ENCODE measurements at regions not wholly inside any gene's neighbourhood (a gene's known extent, or its start where the extent isn't known, plus 50 kb on each side); places are given as distances from the start of the nearest gene placed in this dataset.

GRCh38 chr1:29876441-29876840 is 640.1 kb downstream of the PTPRU start:
- DNase-seq (ENCODE audit: low read depth): no peak

- no peak for DNase-seq (ENCODE audit: low read depth)
These were observed 639.3 kb downstream of the PTPRU start for GRCh38 chr1:29875557-29876028.

GRCh38 chr1:29870621-29871020 is 634.3 kb downstream of the PTPRU start:
- no peak for DNase-seq (ENCODE audit: low read depth)

GRCh38 chr1:29869802-29870201 is 633.5 kb downstream of the PTPRU start:
- no peak for DNase-seq (ENCODE audit: low read depth)

- no peak for DNase-seq (ENCODE audit: low read depth)
These were observed 632.6 kb downstream of the PTPRU start for GRCh38 chr1:29868944-29869343.

- no peak for DNase-seq (ENCODE audit: low read depth)
These were observed 631.8 kb downstream of the PTPRU start for GRCh38 chr1:29868096-29868495.

- no peak for DNase-seq (ENCODE audit: low read depth)
These were observed 628.7 kb downstream of the PTPRU start for GRCh38 chr1:29865051-29865450.

GRCh38 chr1:29864431-29865022 is 628.2 kb downstream of the PTPRU start:
- no peak for DNase-seq (ENCODE audit: low read depth)

- DNase-seq (ENCODE audit: low read depth): no peak
These were observed 625.6 kb downstream of the PTPRU start for GRCh38 chr1:29861922-29862321.

GRCh38 chr1:29861446-29861845 is 625.1 kb downstream of the PTPRU start:
- no peak for DNase-seq (ENCODE audit: low read depth)

GRCh38 chr1:29860681-29861080 is 624.4 kb downstream of the PTPRU start:
- DNase-seq (ENCODE audit: low read depth): no peak

- no peak for DNase-seq (ENCODE audit: low read depth)
These were observed 623.7 kb downstream of the PTPRU start for GRCh38 chr1:29860056-29860455.

- DNase-seq (ENCODE audit: low read depth): no peak
These were observed 622.8 kb downstream of the PTPRU start for GRCh38 chr1:29859126-29859525.

GRCh38 chr1:29858646-29859045 is 622.3 kb downstream of the PTPRU start:
- DNase-seq (ENCODE audit: low read depth): no peak

- no peak for DNase-seq (ENCODE audit: low read depth)
These were observed 620.2 kb downstream of the PTPRU start for GRCh38 chr1:29856340-29857114.

GRCh38 chr1:29855561-29856160 is 619.3 kb downstream of the PTPRU start:
- peak; percentile 21 for DNase-seq (ENCODE audit: low read depth)

GRCh38 chr1:29854700-29855276 is 618.5 kb downstream of the PTPRU start:
- no peak for DNase-seq (ENCODE audit: low read depth)

- no peak for DNase-seq (ENCODE audit: low read depth)
These were observed 617.5 kb downstream of the PTPRU start for GRCh38 chr1:29853716-29854330.

GRCh38 chr1:29852248-29852647 is 615.9 kb downstream of the PTPRU start:
- DNase-seq (ENCODE audit: low read depth): no peak

GRCh38 chr1:29851691-29852090 is 615.4 kb downstream of the PTPRU start:
- DNase-seq (ENCODE audit: low read depth): no peak

- no peak for DNase-seq (ENCODE audit: low read depth)
These were observed 613.9 kb downstream of the PTPRU start for GRCh38 chr1:29849991-29850757.

Data from M059J (cell line).